ENCODE measurements at regions not wholly inside any gene's neighbourhood (a gene's known extent, or its start where the extent isn't known, plus 50 kb on each side); places are given as distances from the start of the nearest gene placed in this dataset.
A peak's percentile ranks its signal among the peaks of the same experiment; 100 is the strongest.
"Not testable (repeated sequence)": the region's sequence is repeated elsewhere in the genome, so short reads cannot be mapped to it uniquely, and the experiment has no call there.

DNA sequence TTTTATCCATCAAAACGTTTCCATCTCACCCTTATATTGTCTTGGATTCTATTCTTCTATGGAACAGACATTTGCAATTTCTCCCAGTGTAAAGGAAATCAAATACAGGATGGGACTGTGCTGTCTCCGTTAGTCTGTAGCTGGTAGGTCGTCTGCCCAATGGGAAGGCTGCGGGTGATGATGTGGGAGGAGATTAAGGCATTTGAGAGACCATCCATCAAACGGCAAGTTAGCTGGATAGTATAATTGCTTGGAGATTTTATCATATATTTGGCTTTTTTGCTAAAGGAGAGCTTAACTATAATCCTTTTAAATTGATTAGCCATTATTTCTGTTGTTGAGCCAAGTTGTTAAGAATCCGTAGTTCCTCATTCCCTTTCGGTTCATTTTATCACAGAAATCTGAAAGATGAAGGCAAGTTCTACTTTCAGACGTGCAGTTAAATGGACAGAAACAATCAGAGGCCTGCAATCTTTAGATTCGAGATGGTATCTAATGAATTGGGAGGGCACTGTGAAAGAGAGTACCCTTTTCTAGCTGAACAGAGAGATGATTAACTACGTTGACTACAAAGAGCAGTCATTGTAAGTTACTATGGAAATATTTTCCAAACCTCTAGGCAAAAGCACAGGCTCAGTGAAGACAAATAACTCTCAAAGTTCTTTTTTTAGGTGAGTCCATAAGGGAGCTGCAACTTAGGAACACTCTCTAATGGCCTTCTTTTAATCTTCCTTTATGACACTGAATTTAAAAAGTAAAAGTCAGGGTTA, 253.3 kb upstream of the KIAA1217 start:
- DNase-seq (ENCODE audit: low spot score): no peak

DNA sequence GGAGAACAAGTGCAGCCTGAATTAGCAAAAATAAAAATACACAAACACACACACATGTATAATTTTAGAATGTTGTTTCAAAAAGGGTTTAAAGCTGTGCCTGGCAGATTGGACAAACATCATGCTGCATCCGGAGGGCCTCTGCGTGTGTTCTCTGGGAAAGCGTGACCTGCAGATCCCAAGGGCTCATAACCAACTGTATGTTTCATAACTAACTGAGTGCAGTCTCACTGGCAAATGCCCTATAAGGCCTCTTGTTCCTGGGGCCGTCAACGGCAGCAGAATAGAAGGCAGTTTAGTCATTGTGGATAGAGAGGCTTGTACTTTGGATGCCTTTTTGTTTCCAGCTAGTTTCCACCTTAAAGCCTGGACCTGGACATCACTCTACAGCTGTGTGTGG, 243.8 kb upstream of the KIAA1217 start:
- DNase-seq (ENCODE audit: low spot score): no peak

DNA sequence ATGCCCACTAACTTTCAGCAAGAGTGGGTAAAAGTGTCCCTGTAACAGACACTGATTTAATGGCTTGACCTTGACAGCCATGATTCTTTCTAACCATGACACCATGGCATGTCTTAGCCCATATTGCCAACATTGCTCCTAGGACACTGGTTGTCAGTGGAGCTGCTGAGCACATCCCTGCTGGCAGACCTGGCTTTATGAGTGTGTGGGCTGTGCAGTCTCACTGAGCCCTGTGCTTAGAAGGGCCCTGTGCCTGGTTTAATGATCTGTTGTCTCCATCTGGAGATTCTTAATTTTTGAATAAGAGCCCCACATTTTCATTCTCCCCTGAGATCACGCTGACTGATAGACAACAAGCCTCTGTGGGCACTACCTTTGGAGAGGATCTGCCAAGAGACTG, 243.1 kb upstream of the KIAA1217 start:
- DNase-seq (ENCODE audit: low spot score): no peak

DNA sequence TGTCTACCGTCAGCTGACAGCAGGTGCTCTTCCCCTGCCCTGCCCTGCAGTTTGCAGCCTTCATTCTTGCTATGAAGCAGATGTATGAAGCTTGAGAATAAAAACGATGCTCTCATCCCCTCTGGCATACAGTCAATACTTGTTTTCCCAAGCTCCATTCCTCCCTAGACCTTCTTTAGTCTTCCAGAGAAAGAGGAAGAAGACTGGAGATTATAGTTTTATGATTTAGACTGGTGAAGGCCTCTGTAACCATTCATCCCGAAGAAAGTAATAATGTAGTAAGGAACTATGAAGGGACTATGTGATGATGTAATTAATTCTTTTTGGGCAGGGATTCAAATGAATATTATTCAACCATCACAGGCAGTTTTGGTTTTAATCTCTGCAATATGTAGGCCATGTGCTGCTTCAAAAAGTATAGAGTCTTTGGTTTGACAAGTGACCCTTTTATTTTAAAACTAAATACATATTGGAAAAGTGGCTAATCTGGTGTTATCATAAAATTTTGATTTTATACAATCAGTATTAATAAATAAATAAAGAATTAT, 242.4 kb upstream of the KIAA1217 start:
- no peak for DNase-seq (ENCODE audit: low spot score)

DNA sequence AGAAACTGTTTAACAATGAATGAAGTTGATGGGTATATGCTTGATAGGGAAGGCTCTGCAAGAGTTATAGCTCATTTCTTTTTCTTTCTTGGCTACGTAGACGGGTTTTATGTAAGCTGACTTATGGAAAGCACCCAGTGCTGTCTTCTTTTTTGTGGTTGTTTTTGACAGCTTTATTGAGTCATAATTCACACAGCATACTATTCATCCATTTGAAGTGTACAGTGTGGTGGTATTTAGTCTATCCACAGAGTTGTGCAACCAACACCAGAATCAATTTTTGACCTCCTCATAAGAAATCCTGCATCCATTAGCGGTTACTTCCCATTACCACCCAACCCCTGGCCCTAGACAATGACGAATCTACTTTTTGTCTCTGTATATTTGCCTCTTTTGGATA, 240.6 kb upstream of the KIAA1217 start:
- no peak for DNase-seq (ENCODE audit: low spot score)

DNA sequence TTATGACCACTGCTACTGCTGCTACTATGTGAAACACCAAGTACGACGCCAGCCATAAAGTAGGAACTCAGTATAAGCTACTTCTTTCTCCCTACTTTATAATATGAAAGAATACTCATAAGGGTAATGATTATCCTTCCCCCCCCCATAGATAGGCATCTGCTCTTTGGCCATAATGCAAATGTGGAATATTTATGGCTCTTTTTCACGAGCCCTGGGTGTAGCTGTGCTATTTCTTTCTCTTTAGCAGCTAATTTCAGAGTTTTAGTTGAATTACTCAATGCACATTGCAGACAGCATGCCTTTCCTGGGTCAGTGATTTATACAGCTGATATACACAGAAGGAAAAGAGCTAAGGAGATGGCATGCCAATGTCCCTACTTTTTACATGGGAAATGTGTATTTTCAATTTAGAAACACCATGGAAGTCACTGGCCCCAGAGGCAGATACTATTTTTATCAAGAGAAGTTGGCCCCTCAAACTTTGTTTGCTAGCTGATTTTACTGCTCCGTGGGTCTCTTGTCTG, 234.1 kb upstream of the KIAA1217 start:
- DNase-seq (ENCODE audit: low spot score): no peak

DNA sequence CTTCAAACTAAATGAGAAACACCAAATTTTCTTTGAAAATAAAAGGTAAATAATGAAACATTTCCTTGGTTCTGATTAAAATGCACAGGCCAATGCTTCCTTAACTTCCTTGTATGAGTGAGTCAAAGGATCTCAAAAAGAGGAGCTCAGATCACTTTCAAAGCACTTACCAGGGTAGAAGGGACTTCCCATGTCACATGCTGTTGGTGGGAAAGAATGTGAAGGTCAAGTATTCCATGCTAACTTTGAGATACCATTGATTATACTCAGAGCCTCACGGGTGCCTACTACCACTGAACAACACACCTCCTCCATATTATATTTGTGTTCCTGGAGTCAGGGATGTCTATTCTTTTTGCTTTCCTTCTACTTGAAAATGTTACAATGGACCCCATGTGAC, 233.5 kb upstream of the KIAA1217 start:
- no peak for DNase-seq (ENCODE audit: low spot score)

DNA sequence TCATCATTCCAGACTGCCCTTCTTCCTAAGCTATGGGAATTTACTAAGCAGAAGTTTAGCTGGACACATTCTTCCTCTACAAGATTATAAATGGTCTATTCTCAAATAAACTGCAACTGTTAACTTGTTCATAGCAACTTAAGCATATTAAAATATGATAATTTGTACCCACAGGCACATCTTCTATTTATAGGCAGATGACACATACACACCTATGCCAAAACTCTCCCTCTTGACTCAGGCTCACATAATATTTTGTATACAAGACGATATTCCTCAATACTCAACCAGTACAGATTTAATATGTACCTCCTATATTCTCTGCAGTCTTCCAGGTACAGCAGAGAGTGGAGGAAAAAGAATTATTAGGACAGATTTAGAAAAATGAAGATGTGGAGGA, 232.7 kb upstream of the KIAA1217 start:
- no peak for DNase-seq (ENCODE audit: low spot score)

DNA sequence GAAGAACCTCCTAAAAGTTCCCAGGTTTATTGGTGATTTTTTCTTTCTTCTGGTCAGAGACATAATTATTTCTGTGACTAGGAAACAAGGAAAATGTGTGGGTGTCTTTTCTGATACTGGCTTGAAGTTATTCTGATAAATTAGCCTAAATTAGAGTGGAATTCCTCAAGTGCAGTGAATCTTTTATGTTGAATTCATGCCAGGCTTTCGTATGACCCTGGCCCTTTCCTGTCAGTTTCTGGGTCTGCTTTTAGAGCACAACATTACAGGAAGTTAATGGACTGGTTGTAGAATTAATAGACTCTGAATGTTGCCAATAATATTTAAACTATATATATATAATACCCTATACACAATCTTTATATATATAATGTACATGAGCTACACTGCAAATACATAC, 230.6 kb upstream of the KIAA1217 start:
- no peak for DNase-seq (ENCODE audit: low spot score)

DNA sequence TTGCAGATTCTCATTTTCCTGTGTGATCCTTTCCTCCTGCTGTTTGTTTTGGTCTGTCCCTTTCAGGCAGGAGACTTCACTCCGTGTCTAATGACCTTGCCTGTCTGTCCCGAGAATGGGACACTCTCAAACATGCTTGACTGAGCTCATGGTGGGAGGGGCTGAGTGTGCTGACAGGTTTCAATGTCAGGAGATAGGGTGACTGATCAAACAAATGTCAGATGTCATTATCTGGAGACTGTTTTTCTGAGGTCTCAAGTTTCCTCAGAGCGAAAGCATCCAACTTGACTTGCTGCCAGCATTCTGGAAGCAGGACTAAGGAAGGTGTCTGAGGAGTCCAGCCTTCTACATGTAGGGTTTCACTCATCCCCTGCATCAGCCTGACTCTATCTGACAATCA, 228.8 kb upstream of the KIAA1217 start:
- DNase-seq (ENCODE audit: low spot score): no peak

DNA sequence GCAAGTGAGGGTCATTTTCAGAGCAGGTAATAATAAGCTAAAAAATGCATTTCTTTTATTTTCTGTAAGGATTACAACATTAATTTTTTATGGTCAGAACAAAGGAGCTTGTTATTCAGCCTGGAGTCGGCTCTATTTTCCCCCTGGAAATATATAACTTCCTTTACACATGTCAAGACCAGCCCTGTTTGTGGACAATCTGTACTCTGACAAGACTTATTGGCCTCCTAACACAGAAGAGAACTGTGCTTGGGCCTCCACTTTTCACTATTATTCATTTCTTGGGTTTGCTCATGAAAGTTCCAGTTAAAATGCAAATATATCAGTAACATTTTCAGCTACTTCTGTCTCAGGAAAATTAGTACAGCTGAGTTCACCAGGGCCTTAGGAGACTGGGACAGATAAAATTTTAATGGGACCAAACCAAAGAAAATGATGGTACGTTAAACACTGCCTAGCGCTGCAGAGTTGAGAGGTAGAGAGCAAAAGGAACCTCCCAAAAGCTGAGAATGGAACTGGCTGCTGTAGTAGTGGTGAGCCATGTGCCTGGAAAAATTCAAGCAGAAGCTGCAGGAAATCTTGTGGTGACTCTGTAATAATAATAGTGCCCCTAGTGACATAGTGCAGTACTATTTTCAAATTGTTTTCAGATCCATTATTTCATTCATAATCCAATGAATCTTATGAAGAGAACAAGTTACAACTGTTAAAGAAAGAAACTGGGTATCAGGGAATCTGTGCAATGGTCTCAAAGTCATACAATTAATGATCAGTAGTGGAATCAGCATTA, 227.2 kb upstream of the KIAA1217 start:
- no peak for DNase-seq (ENCODE audit: low spot score)

DNA sequence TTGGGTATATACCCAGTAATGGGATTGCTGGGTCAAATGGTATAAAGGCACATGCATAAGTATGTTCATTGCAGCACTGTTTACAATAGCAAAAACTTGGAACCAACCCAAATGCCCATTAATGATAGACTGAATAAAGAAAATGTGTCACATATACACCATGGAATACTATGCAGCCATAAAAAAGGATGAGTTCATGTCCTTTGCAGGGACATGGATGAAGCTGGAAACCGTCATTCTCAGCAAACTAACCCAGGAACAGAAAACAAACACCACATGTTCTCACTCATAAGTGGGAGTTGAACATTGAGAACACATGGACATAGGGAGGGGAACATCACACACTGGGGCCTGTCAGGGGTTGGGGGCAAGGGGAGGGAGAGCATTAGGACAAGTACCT, 224.5 kb upstream of the KIAA1217 start:
- DNase-seq (ENCODE audit: low spot score): not testable (repeated sequence)

DNA sequence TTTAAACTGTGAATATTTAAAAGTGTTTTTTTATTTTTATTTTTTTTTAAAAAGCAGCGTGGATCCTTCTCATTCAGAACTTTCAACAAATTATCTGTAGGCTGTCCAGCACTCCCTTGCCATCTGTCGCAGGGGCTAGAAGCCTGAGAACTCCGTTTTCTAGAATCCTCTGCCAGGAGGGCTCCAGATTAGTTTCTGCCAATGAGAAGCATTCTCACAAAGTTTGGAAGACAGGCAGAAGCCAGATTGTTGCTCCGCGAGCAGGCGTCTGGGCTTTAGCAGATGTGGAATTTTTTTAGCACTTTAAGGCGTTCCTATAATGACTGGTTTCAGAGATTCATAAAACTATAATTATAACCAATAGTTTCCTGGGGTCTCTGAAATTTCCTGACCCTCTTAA, 220.9 kb upstream of the KIAA1217 start:
- DNase-seq (ENCODE audit: low spot score): no peak

DNA sequence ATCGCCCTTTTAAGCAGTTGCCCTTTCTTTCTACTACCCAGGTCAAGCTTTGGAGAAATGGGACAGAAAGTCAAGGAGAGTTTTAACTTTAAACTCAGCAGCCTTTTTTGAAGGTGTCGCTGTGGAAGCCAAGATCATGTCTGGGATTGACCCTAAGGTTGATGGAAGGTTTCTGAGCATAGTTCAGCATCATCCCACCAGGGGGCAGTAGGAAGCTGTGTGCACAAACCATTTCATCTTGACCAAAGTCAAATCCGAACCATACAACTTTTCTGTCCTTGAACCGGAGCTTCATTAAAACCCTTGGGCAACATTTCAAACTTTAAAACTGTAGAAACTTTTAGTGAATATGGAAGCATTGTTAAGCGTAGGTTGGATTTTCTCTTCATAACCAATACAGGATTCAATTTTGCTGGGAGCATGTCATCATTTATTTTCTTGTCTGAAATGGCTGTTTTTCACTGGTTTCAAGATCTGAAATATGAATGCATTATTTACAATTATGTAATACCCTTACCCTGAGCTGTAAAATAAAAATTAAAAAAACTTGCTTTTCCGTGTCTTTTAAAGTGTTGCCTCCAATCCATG, 214.4 kb upstream of the KIAA1217 start:
- peak; percentile 54 for DNase-seq (ENCODE audit: low spot score)

DNA sequence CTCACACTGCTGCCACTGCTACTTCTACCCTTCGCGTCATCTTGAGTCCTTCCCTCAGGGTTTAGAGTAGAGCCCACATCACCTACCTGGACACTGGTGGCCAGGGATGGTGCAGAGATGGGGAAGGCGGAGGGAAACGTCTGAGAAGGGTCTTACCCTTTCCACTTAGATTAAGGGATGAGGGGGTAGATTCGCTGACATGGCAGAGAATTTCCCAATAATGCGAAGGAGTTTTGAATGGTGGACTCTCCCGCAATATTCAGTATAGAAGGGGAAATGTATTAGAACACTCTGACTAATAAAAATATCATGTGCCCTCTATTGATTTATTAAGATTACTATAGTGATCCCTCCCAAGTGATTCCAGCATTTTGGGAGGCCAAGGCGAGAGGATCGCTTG, 209.5 kb upstream of the KIAA1217 start:
- no peak for DNase-seq (ENCODE audit: low spot score)

DNA sequence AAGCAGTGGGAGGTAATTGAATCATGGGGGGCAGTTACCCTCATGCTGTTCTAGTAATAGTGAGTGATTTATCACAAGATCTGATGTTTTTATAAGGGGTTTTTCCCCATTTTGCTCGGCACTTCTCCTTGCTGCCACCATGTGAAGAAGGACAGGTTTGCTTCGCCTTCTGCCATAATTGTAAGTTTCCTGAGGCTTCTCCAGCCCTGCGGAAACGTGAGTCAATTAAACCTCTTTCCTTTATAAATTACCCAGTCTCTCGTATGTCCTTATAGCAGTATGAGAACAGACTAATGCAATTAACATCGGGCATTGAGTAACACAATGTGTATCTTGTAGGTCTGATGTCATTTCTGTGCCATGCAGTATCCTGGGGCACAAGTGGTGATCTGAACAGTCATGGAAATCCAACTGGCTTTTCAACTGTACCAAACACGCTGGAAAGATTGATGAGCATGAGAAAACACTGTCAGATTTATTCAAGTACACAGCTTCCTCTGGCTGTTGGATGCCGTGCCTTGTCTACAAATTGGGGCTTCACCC, 208.6 kb upstream of the KIAA1217 start:
- DNase-seq (ENCODE audit: low spot score): no peak

DNA sequence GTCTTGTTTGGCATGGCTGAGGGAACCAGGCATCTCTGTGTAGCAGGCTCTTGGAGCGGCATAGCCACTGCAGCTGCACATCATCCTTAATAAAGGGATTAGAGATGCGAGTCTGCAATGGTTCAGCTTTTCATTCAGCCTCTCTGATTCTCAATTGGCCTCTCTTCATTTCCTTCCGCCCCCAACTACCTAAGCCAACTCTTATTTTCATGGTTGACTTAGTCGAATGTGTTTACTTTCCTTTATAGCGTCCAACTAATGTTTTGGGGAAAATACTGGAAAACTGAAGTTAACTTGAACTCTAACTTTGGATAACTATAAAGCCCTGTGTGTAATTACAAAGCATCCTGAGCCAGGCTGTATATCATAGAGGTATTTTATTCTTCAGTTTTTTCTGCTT, 202.2 kb upstream of the KIAA1217 start:
- no peak for DNase-seq (ENCODE audit: low spot score)

DNA sequence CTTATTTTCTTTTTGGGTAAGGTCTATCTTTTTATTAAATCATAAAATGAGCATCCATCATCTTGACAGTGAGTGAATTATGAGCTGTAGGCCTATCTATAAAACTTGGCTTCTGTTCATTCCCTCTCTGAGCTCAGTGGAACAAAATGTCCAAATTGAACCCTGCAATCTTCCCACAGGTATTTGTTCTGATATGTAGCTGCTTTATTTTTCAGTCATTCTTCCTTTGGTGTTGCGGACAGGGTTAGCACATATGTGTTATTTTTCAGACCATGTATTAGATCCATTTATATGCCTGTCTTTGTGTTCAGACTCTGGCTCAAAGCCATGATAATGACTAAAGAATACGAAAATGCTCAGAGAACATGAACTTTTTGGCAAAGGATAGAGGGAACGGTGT, 201.6 kb upstream of the KIAA1217 start:
- DNase-seq (ENCODE audit: low spot score): no peak

DNA sequence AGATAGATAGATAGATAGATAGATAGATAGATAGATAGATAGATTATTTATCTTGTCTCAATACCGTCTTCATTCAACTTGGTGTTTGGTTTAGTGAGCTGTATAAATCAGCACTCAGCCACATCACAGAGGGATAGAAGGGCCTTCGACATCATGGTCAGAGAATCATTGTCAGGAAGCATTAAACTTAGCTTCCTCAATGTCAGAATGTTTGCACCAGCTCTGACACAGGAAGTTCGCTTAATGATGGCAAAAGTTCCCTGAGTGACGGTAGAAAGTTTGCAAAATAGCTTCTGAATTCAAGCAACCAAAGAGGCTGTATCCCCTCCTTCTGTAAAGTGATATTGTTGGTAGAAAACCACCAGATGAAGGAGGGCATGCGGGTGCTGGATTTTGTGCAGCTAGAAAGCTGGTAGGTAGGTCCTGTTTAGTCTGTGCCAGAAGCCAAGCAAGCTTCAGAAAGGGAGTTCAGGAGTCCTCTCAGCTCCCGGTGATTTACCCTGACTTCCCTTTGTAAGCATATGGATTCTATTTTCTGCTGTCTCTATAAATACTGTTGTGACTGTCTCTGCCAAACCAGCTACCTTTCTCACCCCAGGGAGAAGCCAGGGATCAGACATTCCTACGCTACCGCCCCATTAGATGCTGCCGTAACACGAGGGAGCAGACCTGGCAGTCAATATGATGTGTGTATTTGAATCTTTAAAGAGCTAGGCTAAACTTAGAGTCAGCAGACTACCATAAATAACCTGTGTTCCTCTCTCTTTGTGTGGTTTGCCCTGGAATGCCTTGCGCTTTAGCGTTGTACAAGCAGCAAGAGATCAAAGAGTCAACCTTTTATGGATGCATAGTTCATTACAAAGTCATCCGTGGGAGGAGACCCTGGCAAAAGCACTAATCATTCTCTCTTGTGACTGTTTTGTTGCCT, 200.5 kb upstream of the KIAA1217 start:
- DNase-seq (ENCODE audit: low spot score): no peak

DNA sequence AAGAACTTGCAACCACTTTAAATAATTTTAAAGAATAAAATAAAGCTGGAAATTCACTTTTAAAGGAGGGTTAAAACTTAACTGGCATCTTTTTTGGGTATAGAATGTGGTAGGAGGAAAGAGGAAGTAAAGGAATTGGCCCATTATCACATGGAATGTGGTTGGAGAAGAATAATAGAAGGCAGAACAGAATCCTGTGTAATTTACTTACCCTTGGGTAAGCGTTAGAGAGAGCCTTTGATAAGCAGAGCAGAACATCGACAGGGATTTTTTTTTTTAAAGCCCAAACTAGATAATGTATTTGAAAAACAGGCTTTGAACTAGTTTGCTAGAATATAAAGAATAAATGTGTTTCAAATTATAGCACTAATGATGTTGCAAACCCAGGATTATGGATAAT, 199.8 kb upstream of the KIAA1217 start:
- no peak for DNase-seq (ENCODE audit: low spot score)

DNA sequence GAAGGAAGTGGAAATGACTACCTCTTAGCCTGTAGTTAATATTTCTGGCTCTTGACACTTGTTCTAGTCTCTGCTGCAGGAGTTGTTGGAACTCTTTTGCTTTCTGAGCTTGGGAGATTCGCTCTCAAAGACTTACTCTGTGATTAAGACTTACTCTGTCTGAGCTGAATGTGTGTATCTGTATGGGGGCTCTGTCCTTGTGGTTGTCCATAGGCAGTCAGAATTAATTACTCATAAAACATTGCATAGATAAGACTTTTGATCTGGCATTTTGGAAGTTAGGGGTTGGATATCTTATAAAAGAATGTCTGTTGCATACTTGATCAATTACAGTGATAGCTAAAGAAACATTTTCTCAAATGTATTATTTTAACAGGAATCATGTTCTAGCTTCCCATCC, 199.2 kb upstream of the KIAA1217 start:
- no peak for DNase-seq (ENCODE audit: low spot score)
